ENCODE measurements at regions not wholly inside any gene's neighbourhood (a gene's known extent, or its start where the extent isn't known, plus 50 kb on each side); places are given as distances from the start of the nearest gene placed in this dataset.

GRCh38 chr9:1201901-1202300 is 151.7 kb downstream of the DMRT2 start:
- TF ChIP-seq CTCF (IDR thresholded peaks at IDR 0.05; ENCODE audit: extremely low read depth in 1 of 2, insufficient read depth in 1 of 2, low read depth in 1 of 2, low read length in 2 of 2), result no peak
- no peak for TF ChIP-seq POLR2A (IDR thresholded peaks at IDR 0.05; ENCODE audit: low read depth, low read length)
- TF ChIP-seq MAX (IDR thresholded peaks at IDR 0.05; ENCODE audit: insufficient read depth, insufficient read length), result no peak

Measured in endothelial cell of umbilical vein (primary cell).